K562 (cell line): ENCODE measurements at regions not wholly inside any gene's neighbourhood (a gene's known extent, or its start where the extent isn't known, plus 50 kb on each side); places are given as distances from the start of the nearest gene placed in this dataset.
A peak's percentile ranks its signal among the peaks of the same experiment; 100 is the strongest.

Experiments
- ATF3 ChIP-seq, 2 experiments: fragments of 450-650 bp in 1 of 2; sonication (generic) in 1 of 2; formaldehyde crosslinking in 1 of 2; IDR thresholded peaks in 1 of 2; conservative IDR thresholded peaks in 1 of 2; 2 replicates each; pipeline versions ENCODE4 v1.6.1 to v1.8.1; 2016 to 2023; ENCODE audit warnings: mild to moderate bottlenecking in 2 of 2, moderate library complexity in 2 of 2, inconsistent platforms in 1 of 2, missing genetic modification reagents in 1 of 2
- ATF4 ChIP-seq: fragments of 450-650 bp; formaldehyde crosslinking; IDR thresholded peaks from 2 replicates; pipeline ENCODE4 v1.4.0; 2022; ENCODE audit warnings: mild to moderate bottlenecking, moderate library complexity
- BRD9 ChIP-seq: fragments of 450-650 bp; IDR thresholded peaks from 2 replicates; pipeline ENCODE4 v1.6.1; 2018; ENCODE audit warnings: low read depth; ENCODE audit not compliant: partially characterized antibody
- DEAF1 ChIP-seq: fragments of 450-650 bp; formaldehyde crosslinking; IDR thresholded peaks from 2 replicates; pipeline ENCODE4 v1.4.0; 2020; ENCODE audit warnings: mild to moderate bottlenecking, moderate library complexity
- DPF2 ChIP-seq: fragments of 450-650 bp; IDR thresholded peaks from 2 replicates; pipeline ENCODE4 v1.6.1; 2016
- EP300 ChIP-seq: IDR thresholded peaks from 2 replicates; pipeline ENCODE4 v1.6.1; 2012; ENCODE audit warnings: low read length, improper control_type of control experiment
- GATAD2B ChIP-seq: fragments of 450-650 bp; IDR thresholded peaks from 2 replicates; pipeline ENCODE4 v1.6.1; 2017; ENCODE audit warnings: mild to moderate bottlenecking, borderline replicate concordance
- MLX ChIP-seq, 2 experiments: fragments of 450-650 bp in 1 of 2; sonication (generic) in 1 of 2; formaldehyde crosslinking; conservative IDR thresholded peaks; 2 replicates each; pipeline versions ENCODE4 v1.4.0 to v1.8.1; 2020 to 2022; ENCODE audit warnings: mild to moderate bottlenecking in 1 of 2, missing genetic modification reagents in 1 of 2
- MNT ChIP-seq, 2 experiments: fragments of 450-650 bp; conservative IDR thresholded peaks; 2 replicates each; pipeline ENCODE4 v1.6.1; 2017; ENCODE audit warnings: mild to moderate bottlenecking in 2 of 2, moderate library complexity in 2 of 2
- MTA2 ChIP-seq: fragments of 450-650 bp; IDR thresholded peaks from 2 replicates; pipeline ENCODE4 v1.6.1; 2016; ENCODE audit warnings: low read depth
- NCOA2 ChIP-seq, 2 experiments: fragments of 450-650 bp; IDR thresholded peaks; 2 replicates each; pipeline ENCODE4 v1.6.1; 2018; ENCODE audit warnings: mild to moderate bottlenecking in 2 of 2, moderate library complexity in 1 of 2; ENCODE audit not compliant: partially characterized antibody in 2 of 2
- NFRKB ChIP-seq: fragments of 450-650 bp; IDR thresholded peaks from 2 replicates; pipeline ENCODE4 v1.6.1; 2016; ENCODE audit warnings: low read depth
- PBX2 ChIP-seq, 2 experiments: IDR thresholded peaks in 1 of 2; conservative IDR thresholded peaks in 1 of 2; 2 replicates each; pipeline ENCODE4 v1.6.1; 2016; ENCODE audit warnings: low read depth in 2 of 2, mild to moderate bottlenecking in 1 of 2, missing compliant biosample characterization in 1 of 2, missing genetic modification characterization in 1 of 2, moderate library complexity in 1 of 2
- SMAD4 ChIP-seq: fragments of 250-450 bp; sonication (Bioruptor Pico); conservative IDR thresholded peaks from 2 replicates; pipeline ENCODE4 v1.8.0; 2021; ENCODE audit warnings: inconsistent platforms, mild to moderate bottlenecking, moderate library complexity
- TAL1 ChIP-seq: fragments of 450-650 bp; IDR thresholded peaks from 2 replicates; pipeline ENCODE4 v1.6.1; 2016; ENCODE audit warnings: mild to moderate bottlenecking
- TARDBP ChIP-seq: fragments of 450-650 bp; IDR thresholded peaks from 2 replicates; pipeline ENCODE4 v1.6.1; 2016
- TCF3 ChIP-seq: sonication (generic); formaldehyde crosslinking; IDR thresholded peaks from 2 replicates; pipeline ENCODE4 v1.4.0; 2020; ENCODE audit warnings: mild to moderate bottlenecking, missing genetic modification reagents
- TEAD4 ChIP-seq, 2 experiments: sonication (generic) in 1 of 2; formaldehyde crosslinking in 1 of 2; IDR thresholded peaks; 2 replicates each; pipeline versions ENCODE4 v1.6.1 to v1.8.0; 2012 to 2022; ENCODE audit warnings: borderline replicate concordance in 1 of 2, inconsistent platforms in 1 of 2, low read length in 1 of 2, mild to moderate bottlenecking in 1 of 2, missing genetic modification reagents in 1 of 2

- TF ChIP-seq GATAD2B (no peak), TAL1 (peak; percentile 65), DEAF1 (CRISPR knock-in tag) (no peak), PBX2 (CRISPR knock-in tag; IDR thresholded peaks at IDR 0.05; ENCODE audit: low read depth) (no peak), PBX2 (tag; conservative IDR thresholded peaks at IDR 0.05; ENCODE audit: low read depth) (0 out of 2 replicates have a peak, but pooled peaks have one; percentile 40), TCF3 (CRISPR knock-in tag) (peak; percentile 90), ATF3 (IDR thresholded peaks at IDR 0.05) (peak; percentile 91), ATF3 (CRISPR knock-in tag; conservative IDR thresholded peaks at IDR 0.05) (0 out of 2 replicates have a peak, but pooled peaks have one; percentile 63), MLX (CRISPR knock-in tag; conservative IDR thresholded peaks at IDR 0.05) (no peak), EP300 (peak; percentile 86; the same call in 1 of the 2 replicates), TARDBP (no peak), MTA2 (peak; percentile 59), ATF4 (peak; percentile 56; the same call in 1 of the 2 replicates), DPF2 (peak; percentile 81), NFRKB (0 out of 2 replicates have a peak, but pooled peaks have one; percentile 66), TEAD4 (IDR thresholded peaks at IDR 0.05; ENCODE audit: low read length) (peak; percentile 81), TEAD4 (CRISPR knock-in tag; IDR thresholded peaks at IDR 0.05; ENCODE audit: borderline replicate concordance) (no peak), SMAD4 (CRISPR knock-in tag) (peak; percentile 67), NCOA2 (IDR thresholded peaks at IDR 0.05; ENCODE audit: partially characterized antibody in 2 of 2) (peak in 1 of 2 experiments; percentile 40), BRD9 (peak; percentile 33), MNT (conservative IDR thresholded peaks at IDR 0.05) (peak in 1 of 2 experiments; percentile 31; a peak in 2 of 4 replicates)
Measured at GRCh38 chr2:157182204-157182709, 75.2 kb upstream of the GALNT5 start (continued).
